C4-2B (cell line): ENCODE measurements at regions not wholly inside any gene's neighbourhood (a gene's known extent, or its start where the extent isn't known, plus 50 kb on each side); places are given as distances from the start of the nearest gene placed in this dataset.
"Not testable (repeated sequence)": the region's sequence is repeated elsewhere in the genome, so short reads cannot be mapped to it uniquely, and the experiment has no call there.

Source experiments
- H3K27ac ChIP-seq: fragments of 450-650 bp; 2 replicates; pipeline ENCODE4 v1.5.1; 2017
- CTCF ChIP-seq: fragments of 450-650 bp; conservative IDR thresholded peaks from 2 replicates; pipeline ENCODE4 v1.5.1; 2017; ENCODE audit warnings: mild to moderate bottlenecking
- ZFX ChIP-seq: fragments of 450-650 bp; IDR thresholded peaks from 2 replicates; pipeline ENCODE4 v1.6.1; 2017

- TF ChIP-seq ZFX: no peak
- no peak for TF ChIP-seq CTCF
- no peak overlapping the region for H3K27ac ChIP-seq
Observed at GRCh38 chr1:217134857-217135568, 411.8 kb upstream of the ESRRG start.

GRCh38 chr1:217133958-217134856, 411.0 kb upstream of the ESRRG start:
- no peak overlapping the region for H3K27ac ChIP-seq
- TF ChIP-seq ZFX (no peak), CTCF (no peak)

- H3K27ac ChIP-seq: no peak overlapping the region
- TF ChIP-seq CTCF (no peak), ZFX (no peak)
Observed at GRCh38 chr1:217133092-217133491, 409.9 kb upstream of the ESRRG start.

GRCh38 chr1:217123340-217123739, 400.1 kb upstream of the ESRRG start:
- H3K27ac ChIP-seq: not testable (repeated sequence)

- TF ChIP-seq ZFX: no peak
- no peak for TF ChIP-seq CTCF
- no peak overlapping the region for H3K27ac ChIP-seq
Observed at GRCh38 chr1:217117973-217118465, 394.8 kb upstream of the ESRRG start.

- no peak overlapping the region for H3K27ac ChIP-seq
- TF ChIP-seq ZFX: no peak
- TF ChIP-seq CTCF: no peak
Observed at GRCh38 chr1:217115404-217116380, 392.5 kb upstream of the ESRRG start.

- H3K27ac ChIP-seq: no peak overlapping the region
- no peak for TF ChIP-seq CTCF
- no peak for TF ChIP-seq ZFX
Observed at GRCh38 chr1:217109928-217110327, 386.7 kb upstream of the ESRRG start.
